GM18508 (cell line): ENCODE measurements at regions not wholly inside any gene's neighbourhood (a gene's known extent, or its start where the extent isn't known, plus 50 kb on each side); places are given as distances from the start of the nearest gene placed in this dataset.

Experiments used
- ATAC-seq: cut with Tn5 transposase; IDR thresholded peaks from one replicate; pipeline ENCODE4 v1.9.1; 2021; ENCODE audit warnings: moderate number of reproducible peaks; ENCODE audit not compliant: insufficient read depth, unreplicated experiment

DNA sequence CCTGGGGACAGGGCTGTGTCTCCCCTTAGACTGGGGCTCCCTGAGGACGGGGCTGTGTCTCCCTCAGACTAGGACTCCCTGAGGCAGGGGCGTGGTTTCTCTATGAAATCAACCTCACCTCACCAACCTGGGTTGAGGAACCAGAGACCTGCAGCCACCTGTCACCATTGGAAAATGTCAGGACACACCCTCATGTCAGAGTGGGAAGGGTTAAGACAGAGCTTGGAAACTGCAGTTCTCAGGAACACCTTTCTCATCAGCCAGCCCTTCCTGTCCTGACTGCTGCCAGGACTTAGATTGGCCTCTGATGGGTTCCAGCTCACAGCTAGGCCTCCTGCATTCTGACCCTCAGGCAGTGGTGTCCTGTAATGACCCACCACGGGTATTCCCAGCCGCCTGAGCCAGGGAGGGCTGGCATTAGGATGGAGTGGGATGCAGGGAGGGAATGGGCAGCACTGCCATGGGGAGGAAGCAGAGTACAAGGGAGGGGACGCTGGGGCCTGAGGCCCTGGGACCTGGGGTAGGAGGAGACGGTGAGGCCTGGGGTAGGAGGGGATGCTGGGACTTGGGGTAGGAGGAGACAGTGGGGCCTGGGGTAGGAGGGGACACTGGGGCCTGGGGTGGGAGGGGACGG, 76.3 kb downstream of the MRPL14 start:
- ATAC-seq, result no peak

DNA sequence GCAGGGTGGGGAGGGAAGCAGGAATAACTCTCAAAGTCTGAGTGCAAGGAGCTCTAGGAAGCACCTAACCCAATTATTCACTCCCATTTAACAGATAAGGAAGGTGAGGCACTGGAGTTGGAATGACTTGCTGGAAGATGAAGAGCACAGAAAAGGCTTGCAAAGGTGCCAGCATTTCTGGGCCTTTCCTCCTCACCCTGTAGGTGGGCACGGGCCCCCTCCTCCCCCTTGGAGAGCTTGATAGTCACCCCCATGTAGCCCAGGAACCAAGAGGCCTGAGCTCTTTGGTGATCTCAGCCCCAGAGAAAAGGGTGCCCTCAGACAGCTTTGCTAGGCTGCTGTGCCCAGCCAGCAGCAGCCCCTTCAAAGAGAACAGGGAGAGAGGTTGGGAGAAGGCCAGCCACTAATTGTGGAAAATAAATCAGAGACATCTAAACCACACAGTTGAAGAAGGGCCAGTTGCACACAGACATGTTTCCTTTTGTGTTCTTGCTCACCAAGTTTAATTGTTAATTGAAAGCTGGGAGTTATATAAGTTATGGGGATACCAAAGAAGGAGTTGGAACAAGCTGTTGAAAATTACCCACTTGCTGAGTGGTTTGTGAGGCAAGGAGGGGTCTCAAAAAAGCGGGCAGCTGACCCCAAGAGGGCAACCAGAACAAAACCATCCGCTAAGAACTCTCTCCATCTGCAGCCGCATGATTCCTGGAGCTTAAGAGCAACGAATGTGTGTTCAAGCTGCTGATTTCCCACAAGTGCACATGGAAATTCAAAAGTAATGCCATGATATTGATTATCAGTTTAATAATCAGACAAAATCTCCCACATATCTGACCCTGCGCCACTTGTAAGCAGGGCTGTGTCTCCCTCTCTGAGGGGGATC, 77.0 kb downstream of the MRPL14 start:
- ATAC-seq, result no peak

DNA sequence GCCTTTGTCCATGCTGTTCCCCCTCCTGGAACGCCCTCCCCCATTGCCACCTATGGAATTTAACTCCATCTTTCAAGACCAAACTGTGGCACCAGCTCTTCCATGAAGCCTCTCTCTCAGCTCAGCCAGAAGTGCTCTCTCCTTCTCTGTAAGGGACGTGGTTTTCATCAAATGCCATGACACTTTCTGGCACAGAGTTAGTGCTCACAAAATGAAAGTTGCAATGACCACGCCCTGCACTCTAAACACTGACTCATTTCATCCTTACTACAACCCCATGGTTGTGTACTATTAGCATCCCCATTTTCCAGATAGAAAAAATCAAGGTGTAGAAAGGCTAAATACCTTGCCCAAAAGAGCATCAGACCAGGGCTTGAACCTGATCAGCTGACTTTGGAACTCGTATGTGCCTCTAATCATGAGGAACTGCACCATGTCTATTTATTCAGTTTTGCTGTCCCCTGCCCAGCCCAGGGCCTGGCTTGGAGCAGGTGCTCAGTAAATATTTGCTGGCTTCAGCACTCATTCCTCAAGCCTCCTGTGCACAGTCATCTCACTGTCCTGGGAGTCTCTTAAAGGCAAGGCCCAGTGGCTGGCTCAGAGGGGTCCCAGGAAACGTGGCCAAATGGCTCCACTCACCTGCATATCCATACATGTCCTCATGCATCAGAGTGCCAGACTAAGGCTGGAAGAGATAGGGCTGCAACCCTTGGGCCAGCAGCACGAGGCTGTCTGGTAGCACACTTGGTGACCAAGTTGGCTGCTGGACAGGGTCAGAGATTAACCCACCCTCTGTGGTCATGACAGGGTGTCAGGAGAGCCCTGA, 77.9 kb downstream of the MRPL14 start:
- ATAC-seq, result no peak

DNA sequence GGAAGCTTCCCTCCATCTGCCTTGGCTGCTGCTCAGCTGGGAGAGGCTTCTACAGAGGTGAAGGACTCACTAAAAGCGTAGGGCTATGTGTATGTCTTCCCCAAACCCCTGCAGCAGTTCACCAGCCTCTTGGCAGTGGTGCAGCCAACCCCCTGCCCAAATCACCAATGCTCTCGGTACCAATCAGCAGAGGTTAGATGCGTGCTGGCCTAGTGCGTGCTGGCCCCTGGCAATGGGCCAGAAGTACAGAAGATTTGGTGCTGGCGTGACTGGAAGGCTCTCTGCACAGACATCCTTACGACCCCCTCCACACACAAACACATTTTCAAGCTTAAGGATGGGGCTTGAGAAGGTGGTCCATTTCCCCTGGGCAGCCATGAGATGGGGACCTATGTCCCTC, 79.0 kb downstream of the MRPL14 start:
- no peak for ATAC-seq

DNA sequence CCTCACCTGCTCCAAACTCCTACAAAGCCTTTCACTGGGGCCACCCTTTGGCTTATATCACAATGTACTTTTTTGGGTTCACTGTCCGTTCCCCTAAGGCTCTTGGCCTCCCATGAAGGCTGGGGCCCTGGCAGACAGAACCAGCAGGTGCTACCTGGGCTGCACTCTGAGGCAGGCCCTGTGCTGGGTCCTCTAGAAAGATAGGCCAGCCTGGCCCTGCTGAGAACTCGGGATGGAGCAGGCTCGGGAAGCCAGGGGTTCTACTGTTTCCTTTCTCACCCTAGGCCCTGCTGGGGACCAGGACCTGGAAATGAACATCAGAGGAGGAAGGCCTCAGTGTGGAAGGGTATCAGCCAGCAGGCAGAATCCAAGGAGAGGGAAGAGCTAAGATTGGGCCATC, 79.5 kb downstream of the MRPL14 start:
- ATAC-seq, result no peak

DNA sequence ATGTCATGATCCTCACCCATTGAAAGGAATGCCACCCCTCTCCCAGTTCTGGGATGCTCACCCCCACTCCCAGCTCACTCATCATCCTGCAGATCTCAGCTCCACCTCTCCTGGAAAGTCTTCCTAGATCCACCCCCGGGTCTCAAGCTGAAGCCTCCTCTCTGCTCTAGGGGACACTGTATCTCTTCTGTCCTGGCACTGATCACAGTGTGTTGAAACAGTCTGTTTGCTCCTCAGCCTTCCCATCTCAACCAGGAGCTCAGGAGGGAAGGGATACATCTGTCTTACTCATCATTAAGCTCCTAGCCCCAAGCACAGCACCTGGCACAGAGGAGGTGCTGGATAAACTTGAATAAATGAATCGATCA, 80.1 kb downstream of the MRPL14 start:
- no peak for ATAC-seq

DNA sequence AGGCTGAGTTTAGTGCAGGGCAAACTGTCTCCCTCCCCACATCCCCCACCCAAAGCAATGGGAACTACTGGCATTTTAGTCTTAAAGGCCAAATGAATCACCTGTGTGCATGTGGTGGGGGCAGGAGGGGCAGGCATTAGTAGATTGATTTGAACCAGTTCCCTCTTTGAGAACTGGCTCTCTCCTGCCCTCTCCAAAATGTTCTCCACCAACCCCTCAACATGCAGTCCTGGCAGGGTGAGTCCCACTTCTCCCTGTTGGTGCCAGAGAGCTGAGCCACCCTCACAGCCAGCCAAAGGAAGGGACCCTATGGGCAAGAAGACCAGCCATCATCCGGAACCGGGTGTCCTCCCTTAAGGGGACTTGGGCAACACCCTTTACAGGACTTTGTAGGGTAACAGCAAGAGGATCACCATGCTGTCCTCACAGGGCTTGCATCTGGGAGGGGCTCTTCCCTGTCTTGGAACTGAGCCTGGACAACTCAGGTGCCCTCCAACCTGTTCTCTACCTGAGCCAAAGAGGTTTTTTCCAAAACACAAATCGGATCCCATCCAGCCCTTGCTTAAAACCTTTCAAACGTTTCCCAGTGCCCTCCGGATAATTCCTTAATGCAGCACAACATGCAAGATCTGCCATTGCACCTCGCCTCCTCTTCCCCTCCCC, 80.6 kb downstream of the MRPL14 start:
- no peak for ATAC-seq

DNA sequence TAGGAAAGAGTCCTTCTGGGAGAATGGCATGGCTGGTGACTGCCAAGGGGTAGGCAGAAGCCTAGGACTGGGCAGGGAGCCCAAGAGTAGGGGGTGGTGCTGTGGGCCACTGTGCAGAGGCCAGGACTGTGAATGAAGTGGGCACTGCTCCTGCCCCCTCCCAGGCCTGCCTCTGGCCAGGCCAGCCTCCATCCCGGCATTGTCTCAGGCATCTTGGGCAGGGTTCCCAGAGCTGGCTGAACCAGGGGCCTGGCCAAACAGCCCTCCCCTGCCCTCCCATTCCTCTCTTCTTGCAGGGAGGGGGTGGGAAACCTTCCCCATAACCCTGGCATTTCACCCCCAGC, 81.6 kb downstream of the MRPL14 start:
- ATAC-seq, result no peak

DNA sequence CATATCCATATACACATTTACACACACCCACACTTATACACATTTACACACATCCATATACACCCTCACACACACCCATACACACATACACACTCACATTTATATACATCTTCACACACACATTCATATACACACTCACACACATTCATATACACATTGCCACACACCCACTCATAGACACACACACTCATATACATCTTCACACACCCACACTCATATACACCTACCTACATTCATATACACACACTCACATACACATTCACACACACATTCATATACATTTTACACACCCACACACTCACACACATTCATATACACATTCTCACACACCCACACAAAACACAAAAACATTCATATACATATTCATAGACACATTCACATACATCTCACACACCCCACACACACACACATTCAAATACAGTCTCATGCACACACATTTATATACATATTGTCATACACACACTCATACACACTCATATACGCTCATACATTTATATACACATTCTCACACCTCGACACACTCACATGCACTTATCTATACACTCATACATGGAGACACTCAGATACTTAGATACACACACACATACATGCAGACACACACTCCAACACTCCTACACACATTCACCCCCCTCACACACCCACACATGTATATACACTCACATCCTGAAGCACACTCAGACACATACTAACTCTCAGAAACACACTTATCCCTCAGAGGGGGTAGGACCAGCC, 82.1 kb downstream of the MRPL14 start:
- no peak for ATAC-seq

DNA sequence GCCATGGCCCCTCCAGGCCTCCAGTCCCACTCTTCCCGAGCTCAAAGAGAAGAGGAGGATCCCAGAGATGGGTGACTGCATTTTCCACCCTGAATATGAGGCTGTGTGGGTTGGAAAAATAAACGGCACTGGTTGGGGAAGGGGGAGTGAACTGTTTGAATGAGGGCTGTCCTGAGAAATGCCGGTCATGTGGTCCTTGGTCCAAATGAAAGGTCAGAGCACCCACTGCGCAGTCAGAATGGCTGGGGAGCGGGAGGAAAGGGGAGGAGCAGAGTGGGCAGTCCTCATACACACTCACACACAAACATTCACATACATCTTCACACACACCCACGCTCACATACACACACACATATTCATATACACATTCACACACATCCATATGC, 83.1 kb downstream of the MRPL14 start:
- ATAC-seq, result no peak

DNA sequence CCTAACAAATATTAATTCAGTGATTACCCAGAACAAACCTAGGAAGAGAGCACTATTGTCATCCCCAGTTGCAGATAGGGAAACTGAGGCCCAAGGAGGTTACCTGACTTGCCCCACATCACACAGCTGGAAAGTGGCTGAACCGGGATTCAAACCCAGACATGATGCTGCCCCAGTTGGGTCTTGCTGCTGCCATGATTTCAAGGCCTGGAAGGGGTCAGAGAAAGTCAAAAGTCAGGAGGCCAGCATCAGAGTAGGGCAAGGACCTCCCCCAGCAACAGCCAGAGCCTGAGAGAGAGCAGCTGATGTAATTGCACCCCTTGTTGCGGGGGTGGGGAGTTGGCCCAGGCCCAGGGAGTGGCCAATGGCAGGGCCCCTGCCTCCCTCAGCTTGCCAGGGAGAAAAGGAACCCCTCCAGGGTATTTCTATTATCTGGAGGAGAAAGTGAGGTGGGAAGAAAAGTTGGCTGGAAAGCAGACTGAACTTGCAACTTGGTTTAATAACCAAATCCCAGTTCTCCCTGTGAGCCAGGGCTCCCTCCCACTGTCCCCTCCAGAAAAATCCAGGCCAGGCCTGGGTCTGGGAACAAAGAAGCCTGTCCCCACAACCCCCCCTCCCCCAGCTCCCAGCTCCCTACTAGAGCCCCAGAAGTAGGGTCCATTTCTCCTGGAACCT, 83.6 kb downstream of the MRPL14 start:
- ATAC-seq, result no peak

DNA sequence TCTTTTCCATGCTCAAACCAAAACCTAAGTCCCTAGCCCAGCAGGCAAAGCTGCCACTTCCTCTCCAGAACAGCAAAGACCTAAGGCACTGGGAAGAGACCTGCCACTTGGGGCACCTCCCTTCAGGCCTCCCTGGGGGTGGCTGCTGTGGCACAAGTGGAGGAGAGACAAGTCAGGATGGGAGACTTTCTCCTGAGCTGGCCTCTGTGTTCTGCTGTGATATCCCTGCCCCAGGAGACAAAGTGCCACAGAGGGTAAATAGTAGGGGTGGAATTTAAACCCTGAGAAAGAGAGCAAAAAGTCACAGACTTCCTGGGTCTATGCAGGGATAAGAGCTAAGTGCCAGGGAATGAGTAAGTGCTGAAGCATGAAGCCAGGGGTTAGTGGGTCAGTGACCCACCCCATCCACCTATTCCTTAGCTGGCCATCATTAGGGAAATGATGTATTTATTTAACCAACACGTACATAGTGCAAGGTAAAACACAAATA, 84.2 kb downstream of the MRPL14 start:
- ATAC-seq, result no peak

DNA sequence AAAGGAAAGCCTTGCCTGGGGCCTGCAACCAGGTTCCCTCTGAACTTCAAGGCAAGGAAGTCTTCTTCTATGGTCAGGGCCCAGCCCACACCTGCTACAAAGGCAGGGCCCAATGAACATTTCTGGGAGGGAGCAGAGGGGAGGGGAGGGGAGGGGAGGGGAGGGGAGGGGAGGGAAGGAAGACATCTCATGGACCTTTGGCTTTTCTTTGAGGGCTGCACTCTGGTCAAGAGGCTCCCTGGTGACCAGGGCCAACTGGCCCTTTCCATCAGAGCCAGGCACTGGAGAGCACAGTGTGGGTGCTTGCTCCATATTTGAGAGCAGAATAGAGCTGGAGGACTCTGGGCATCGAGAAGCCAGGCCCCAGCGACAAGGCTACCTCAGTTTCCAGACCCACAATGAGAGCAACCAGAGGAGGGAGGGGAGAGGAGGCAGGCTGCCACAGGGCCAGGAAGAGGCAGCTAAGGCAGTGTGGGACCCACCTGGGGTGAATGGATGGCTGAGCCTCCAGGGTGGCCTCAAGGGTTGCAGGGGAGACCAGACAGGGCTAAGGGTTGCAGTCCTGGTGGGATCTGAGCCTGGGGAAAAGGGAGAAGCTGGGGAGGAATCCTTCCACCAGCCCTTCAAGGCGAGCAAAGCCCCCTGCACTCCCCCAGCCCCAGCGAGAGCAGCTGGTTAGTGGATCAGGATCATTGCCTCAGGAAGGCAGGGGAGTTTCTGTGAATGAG, 84.8 kb downstream of the MRPL14 start:
- ATAC-seq, result no peak

DNA sequence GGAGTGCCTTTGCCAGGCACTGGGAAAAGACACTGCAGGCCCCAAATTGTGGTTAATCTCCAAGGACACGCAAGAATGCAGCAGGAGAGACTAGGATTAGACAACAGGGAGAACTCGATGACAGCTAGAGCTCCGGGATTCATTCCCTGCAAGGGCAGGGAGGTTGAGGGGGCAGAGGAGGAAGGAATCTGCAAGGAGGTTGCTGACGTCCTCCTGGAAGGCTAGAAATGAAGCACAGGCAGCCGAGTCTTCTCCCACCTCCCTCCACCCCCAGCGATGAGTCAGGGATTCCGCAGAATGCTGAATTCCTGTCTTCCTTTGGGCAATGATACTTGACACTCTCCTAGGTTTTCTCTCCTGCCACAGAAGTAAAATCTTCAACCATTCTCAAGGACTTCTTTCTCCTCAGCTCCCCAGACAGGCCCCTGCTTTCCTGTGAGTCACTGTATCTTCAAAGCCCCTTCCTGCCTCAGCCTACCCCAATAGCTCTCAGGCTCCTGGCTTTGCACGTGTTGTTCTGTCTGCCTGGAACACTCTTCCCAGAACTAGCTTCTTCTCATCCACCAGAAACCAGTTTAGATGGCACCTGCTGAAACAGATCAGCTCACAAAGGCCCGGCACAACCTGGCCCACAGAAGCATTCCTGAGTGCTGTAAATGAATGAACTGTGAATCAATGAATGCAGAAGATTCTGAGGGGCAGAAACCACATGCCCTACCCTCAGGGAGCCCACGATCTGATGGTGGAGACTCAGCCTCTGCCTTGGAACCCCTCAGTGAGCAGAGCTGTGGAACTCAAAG, 85.6 kb downstream of the MRPL14 start:
- no peak for ATAC-seq

DNA sequence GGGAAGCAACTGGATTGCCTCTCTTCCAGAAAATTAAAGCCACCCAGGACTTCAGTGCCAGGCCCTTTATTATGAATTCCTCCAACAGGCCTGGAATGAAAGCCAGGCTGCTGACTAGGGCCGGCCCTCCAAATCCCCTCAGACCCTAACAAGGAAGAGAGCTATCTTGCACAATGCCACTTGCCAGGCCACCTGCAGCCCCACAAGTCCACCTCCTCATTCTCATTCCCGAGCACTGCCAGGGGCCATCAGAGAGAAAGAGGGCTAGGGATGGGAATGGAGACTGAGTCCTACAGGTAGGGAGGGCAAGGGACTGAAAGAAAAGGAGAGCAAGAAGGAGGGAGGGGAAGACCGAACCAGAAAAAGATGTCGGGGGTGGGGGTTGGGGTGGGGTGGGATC, 86.5 kb downstream of the MRPL14 start:
- ATAC-seq, result no peak

DNA sequence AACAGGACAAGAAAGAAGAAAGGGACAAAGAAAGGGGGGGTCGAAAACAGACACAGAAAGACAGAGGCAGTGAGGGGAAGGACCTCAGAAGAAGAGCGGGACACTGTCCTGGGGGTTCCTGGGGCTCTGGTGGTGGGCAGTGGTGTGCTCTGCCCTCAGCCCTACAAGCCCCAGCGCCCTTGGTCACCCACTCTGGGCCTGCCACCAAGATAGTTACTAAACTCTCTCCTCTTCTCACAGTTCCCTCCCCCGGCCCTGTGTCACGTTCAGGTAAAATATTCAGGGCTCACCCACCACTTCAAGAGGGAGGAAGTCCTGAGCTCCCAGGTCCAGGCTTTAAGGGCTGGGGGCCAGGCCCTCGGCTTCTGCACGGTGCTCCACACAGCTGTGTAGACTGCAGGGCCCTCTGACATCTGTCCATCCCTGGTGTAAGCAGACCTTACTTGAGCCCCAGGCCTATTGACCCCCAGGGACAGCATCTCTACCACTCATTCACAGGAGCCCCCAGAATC, 87.4 kb downstream of the MRPL14 start:
- no peak for ATAC-seq

DNA sequence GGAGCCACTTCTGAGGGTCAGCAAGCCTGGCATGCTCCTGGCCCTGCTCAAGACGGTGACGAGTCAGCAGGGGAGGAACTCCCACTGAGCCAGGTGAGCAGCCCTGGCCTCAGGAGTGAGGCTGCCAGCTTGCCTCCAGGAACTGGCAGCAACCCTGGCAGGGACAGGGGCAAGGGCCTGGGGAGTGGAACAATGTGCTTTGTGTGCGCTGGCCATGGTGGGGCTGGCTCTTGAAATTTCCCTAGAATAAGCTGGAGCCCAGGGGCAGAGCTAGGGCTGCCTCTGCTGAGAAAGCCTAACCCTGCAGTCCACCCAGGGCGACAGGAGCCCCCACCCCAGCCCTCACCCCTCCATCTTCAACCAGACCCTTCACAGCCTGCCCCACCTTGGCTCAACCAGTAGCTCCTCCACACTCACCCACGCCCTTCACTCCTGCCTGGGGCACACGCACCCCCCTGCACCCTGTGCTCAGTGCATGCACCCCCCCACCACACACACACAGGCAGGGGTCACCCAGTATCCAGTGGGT, 88.0 kb downstream of the MRPL14 start:
- ATAC-seq, result no peak
